ENCODE measurements at regions not wholly inside any gene's neighbourhood (a gene's known extent, or its start where the extent isn't known, plus 50 kb on each side); places are given as distances from the start of the nearest gene placed in this dataset.

DNA sequence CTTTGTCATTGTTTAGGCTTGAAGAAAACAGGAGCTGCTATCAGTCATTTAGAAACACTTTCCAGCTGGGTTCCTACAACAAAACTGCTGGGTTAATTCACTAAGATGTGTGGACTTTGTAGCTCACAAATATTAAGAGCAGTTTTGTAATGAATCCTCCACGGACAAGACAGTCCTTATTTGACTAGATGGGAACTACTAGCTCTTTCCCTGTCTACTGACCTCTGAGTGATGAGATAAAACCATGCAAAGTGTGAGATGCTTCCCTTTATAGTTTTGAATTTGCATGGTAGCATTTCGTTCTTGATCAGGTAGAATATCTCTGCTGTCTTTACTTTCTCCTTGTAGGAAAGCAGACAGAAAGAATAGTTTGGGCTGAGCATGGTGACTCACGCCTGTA is 72.9 kb upstream of the STXBP6 start:
- Mint-ChIP-seq H3K27ac (no peak overlapping the region), H3K27me3 (ENCODE audit: low read depth, poor library complexity) (no peaks in the 10 kb centered on the region), H3K4me1 (no peaks in the 10 kb centered on the region), H3K36me3 (ENCODE audit: low read depth) (no peaks in the 10 kb centered on the region), H3K4me3 (no peak overlapping the region), H3K9me3 (no peaks in the 10 kb centered on the region)
- TF ChIP-seq, protein P1, sequence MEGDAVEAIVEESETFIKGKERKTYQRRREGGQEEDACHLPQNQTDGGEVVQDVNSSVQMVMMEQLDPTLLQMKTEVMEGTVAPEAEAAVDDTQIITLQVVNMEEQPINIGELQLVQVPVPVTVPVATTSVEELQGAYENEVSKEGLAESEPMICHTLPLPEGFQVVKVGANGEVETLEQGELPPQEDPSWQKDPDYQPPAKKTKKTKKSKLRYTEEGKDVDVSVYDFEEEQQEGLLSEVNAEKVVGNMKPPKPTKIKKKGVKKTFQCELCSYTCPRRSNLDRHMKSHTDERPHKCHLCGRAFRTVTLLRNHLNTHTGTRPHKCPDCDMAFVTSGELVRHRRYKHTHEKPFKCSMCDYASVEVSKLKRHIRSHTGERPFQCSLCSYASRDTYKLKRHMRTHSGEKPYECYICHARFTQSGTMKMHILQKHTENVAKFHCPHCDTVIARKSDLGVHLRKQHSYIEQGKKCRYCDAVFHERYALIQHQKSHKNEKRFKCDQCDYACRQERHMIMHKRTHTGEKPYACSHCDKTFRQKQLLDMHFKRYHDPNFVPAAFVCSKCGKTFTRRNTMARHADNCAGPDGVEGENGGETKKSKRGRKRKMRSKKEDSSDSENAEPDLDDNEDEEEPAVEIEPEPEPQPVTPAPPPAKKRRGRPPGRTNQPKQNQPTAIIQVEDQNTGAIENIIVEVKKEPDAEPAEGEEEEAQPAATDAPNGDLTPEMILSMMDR (IDR thresholded peaks at IDR 0.05), result no peak
- no peak for DNase-seq

DNA sequence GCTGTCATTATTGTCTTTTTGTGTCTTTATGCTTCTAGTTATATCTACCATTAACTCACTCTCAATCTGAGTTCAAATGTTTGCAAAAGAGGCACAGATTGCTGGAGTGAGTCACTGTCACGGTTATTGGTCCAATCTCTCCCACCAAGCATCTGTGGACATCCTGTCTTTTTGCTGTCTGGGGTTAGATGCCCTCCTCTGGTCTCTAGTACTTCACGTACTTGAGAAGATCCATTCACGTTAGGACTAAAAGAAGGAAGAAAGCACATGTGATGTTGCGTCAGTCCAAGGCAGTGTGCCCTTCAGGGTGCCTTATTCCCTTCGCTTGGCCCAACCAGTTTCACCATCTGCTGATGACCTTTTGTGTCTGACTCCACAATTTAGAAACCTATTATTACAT is 72.3 kb upstream of the STXBP6 start:
- no peak overlapping the region for H3K4me3 Mint-ChIP-seq
- H3K27me3 Mint-ChIP-seq (ENCODE audit: low read depth, poor library complexity), result no peaks in the 10 kb centered on the region
- no peaks in the 10 kb centered on the region for H3K36me3 Mint-ChIP-seq (ENCODE audit: low read depth)
- H3K4me1 Mint-ChIP-seq, result no peaks in the 10 kb centered on the region
- DNase-seq, result no peak
- no peaks in the 10 kb centered on the region for H3K9me3 Mint-ChIP-seq
- no peak overlapping the region for H3K27ac Mint-ChIP-seq
- TF ChIP-seq, protein P1 (IDR thresholded peaks at IDR 0.05), result no peak

DNA sequence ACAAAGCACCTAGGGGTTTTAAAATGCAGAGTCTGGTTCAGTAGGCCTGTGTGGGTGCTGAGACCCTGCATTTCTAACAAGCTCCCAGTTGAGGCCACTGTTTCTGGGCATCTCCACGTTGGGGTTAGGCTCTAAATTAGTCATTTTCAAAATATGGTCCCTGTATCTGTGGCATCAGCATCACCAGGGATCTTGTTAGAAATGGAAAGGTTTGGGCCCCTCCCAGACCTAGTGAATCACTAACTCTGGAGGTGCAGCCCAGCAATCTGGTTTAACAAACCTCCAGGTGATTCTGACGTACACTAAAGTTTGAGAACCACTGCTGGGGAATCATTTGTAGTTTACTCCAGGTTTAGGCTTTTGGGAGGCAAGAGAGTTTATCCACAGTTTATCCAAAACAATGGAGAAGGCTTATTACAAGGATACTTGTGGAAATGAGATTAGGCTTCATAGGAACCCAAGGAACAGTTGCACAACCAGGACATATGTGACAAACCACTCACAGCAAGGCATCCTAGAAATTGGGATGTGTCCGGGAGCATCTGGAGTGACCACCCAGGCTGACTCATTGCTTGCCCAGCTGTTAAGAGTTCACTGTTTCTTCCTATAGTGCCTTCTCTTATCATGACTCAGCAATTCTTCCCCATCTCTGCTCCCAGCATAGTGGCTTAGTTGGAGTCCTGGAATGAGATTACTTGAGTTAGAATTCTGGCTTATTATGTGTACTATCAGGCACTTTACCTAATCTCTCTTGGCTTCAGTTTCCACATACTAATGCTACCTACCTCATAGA is 71.6 kb upstream of the STXBP6 start:
- H3K36me3 Mint-ChIP-seq (ENCODE audit: low read depth), result no peaks in the 10 kb centered on the region
- H3K27me3 Mint-ChIP-seq (ENCODE audit: low read depth, poor library complexity), result no peaks in the 10 kb centered on the region
- no peak overlapping the region for H3K4me3 Mint-ChIP-seq
- no peak for DNase-seq
- H3K27ac Mint-ChIP-seq, result no peak overlapping the region
- TF ChIP-seq, protein P1 (IDR thresholded peaks at IDR 0.05), result no peak
- no peaks in the 10 kb centered on the region for H3K4me1 Mint-ChIP-seq
- H3K9me3 Mint-ChIP-seq, result no peaks in the 10 kb centered on the region

DNA sequence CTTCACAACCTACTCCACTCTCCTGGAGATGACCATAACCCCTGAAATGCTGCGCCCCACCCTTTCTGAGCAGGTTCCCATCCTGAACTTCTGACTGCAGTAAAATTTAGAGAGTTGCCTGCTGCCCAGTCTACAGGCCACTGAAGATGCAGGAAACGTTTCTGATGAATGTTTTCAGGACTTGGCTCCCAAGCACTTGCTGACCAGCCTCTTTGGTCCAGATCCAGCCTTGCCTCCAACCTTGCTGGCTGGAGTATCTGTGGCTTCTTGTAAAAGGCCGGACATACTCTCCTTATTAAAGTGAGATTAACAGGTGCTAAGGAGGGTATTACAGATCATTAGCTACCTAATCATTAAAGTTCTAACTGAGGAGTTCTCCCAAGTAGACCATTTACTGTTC is 70.3 kb upstream of the STXBP6 start:
- TF ChIP-seq, protein P1 (IDR thresholded peaks at IDR 0.05), result no peak
- H3K36me3 Mint-ChIP-seq (ENCODE audit: low read depth), result no peaks in the 10 kb centered on the region
- no peaks in the 10 kb centered on the region for H3K9me3 Mint-ChIP-seq
- H3K4me1 Mint-ChIP-seq, result no peaks in the 10 kb centered on the region
- DNase-seq, result no peak
- H3K27me3 Mint-ChIP-seq (ENCODE audit: low read depth, poor library complexity), result no peaks in the 10 kb centered on the region
- H3K27ac Mint-ChIP-seq, result no peak overlapping the region
- no peak overlapping the region for H3K4me3 Mint-ChIP-seq

DNA sequence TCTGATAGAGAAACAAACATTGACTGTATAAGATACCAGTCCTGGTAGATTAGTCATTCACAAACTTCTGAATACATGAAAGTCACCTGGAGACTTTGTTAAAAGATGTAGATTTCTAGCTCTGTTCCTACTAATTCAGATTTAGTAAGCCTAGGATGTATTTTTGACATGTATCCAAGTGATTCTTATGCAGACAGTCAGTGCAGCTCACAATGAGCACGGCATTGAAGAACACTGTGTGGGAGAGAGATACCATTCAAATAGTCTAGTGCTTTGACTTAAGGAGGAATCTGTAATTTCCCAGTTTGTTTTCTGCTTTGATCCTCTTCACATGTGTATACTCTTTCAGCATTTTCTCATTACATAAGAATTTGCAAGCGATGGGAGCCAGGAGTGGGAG is 68.7 kb upstream of the STXBP6 start:
- no peak for DNase-seq
- Mint-ChIP-seq H3K9me3 (peaks cover 3% of the 10 kb centered on the region), H3K27ac (no peak overlapping the region), H3K4me1 (no peaks in the 10 kb centered on the region), H3K27me3 (ENCODE audit: low read depth, poor library complexity) (peaks cover 1% of the 10 kb centered on the region), H3K36me3 (ENCODE audit: low read depth) (no peaks in the 10 kb centered on the region), H3K4me3 (no peak overlapping the region)
- TF ChIP-seq, protein P1 (IDR thresholded peaks at IDR 0.05), result no peak

DNA sequence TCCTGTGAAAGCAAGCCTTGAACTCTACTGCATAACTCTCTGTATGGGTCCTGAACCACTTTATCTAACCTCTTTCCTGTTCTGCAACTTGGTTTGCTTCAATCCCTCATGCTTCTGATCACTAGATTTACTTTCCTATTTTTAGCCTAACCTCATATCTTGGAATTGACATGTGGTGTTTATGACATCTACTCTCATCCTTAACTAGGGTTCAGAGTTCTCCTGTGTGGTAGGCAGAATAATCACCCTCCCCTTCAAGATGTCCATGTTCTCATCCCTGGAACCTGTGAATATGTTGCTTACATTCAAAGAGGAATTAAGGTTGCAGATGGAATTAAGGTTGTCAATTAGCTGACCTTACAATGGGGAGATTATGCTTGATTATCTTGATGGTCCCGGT is 67.4 kb upstream of the STXBP6 start:
- no peaks in the 10 kb centered on the region for H3K4me1 Mint-ChIP-seq
- peaks cover 3% of the 10 kb centered on the region for H3K27me3 Mint-ChIP-seq (ENCODE audit: low read depth, poor library complexity)
- H3K9me3 Mint-ChIP-seq, result peaks cover 6% of the 10 kb centered on the region
- DNase-seq, result no peak
- TF ChIP-seq, protein P1 (IDR thresholded peaks at IDR 0.05), result no peak
- H3K4me3 Mint-ChIP-seq, result no peak overlapping the region
- no peak overlapping the region for H3K27ac Mint-ChIP-seq
- no peaks in the 10 kb centered on the region for H3K36me3 Mint-ChIP-seq (ENCODE audit: low read depth)
